Activated CD4-positive, alpha-beta T cell treated with anti-CD3 and anti-CD28 coated beads, Interleukin-10, Interleukin-2, amounts not matched to agents 100 ng/mL and 50 ng/mL, durations not matched to agents 16 hours and 8 hours (primary cell): ENCODE measurements at regions not wholly inside any gene's neighbourhood (a gene's known extent, or its start where the extent isn't known, plus 50 kb on each side); places are given as distances from the start of the nearest gene placed in this dataset.

ENCODE experiments used
- DNase-seq: peaks from one replicate; pipeline ENCODE4 v3.0.0-alpha.2; 2020

GRCh38 chr10:78349165-78349516 lies 315.5 kb downstream of the RPS24 start:
- no peak for DNase-seq

GRCh38 chr10:78349911-78350663 lies 316.4 kb downstream of the RPS24 start:
- no peak for DNase-seq

- DNase-seq: no peak
Observed at GRCh38 chr10:78351283-78351682, 317.6 kb downstream of the RPS24 start.

- no peak for DNase-seq
Observed at GRCh38 chr10:78351809-78352208, 318.1 kb downstream of the RPS24 start.

GRCh38 chr10:78353636-78354035 lies 320.0 kb downstream of the RPS24 start:
- no peak for DNase-seq

- no peak for DNase-seq
Observed at GRCh38 chr10:78354101-78354500, 320.4 kb downstream of the RPS24 start.

- DNase-seq: no peak
Observed at GRCh38 chr10:78356291-78356900, 322.7 kb downstream of the RPS24 start.

GRCh38 chr10:78357141-78358063 lies 323.7 kb downstream of the RPS24 start:
- no peak for DNase-seq

GRCh38 chr10:78358351-78358750 lies 324.7 kb downstream of the RPS24 start:
- no peak for DNase-seq

- no peak for DNase-seq
Observed at GRCh38 chr10:78358982-78359381, 325.3 kb downstream of the RPS24 start.

- DNase-seq: no peak
Observed at GRCh38 chr10:78359640-78360091, 326.0 kb downstream of the RPS24 start.

- no peak for DNase-seq
Observed at GRCh38 chr10:78360284-78360683, 326.6 kb downstream of the RPS24 start.

- peak; percentile 18 for DNase-seq
Observed at GRCh38 chr10:78361031-78361430, 327.4 kb downstream of the RPS24 start.

GRCh38 chr10:78362406-78363022 lies 328.9 kb downstream of the RPS24 start:
- peak; percentile 5 for DNase-seq

GRCh38 chr10:78363190-78363589 lies 329.5 kb downstream of the RPS24 start:
- DNase-seq: no peak

GRCh38 chr10:78365694-78366093 lies 332.0 kb downstream of the RPS24 start:
- DNase-seq: no peak

- DNase-seq: no peak
Observed at GRCh38 chr10:78366663-78367411, 333.2 kb downstream of the RPS24 start.

GRCh38 chr10:78367751-78368150 lies 334.1 kb downstream of the RPS24 start:
- DNase-seq: no peak

GRCh38 chr10:78371136-78371535 lies 337.5 kb downstream of the RPS24 start:
- no peak for DNase-seq

- no peak for DNase-seq
Observed at GRCh38 chr10:78372806-78373205, 339.1 kb downstream of the RPS24 start.

GRCh38 chr10:78374331-78375028 lies 340.8 kb downstream of the RPS24 start:
- no peak for DNase-seq
